HG03342 (cell line): ENCODE measurements at regions not wholly inside any gene's neighbourhood (a gene's known extent, or its start where the extent isn't known, plus 50 kb on each side); places are given as distances from the start of the nearest gene placed in this dataset.

Experiments used
- ATAC-seq: cut with Tn5 transposase; IDR thresholded peaks from one replicate; pipeline ENCODE4 v1.9.1; 2021; ENCODE audit warnings: mild to moderate bottlenecking, moderate library complexity; ENCODE audit not compliant: unreplicated experiment

- ATAC-seq, result peak; percentile 46
These were observed 187.4 kb upstream of the NAV2 start for GRCh38 chr11:19525276-19525675.

GRCh38 chr11:19524171-19524671 lies 188.4 kb upstream of the NAV2 start:
- ATAC-seq, result no peak

- ATAC-seq, result no peak
These were observed 192.0 kb upstream of the NAV2 start for GRCh38 chr11:19520681-19521080.

- ATAC-seq, result no peak
These were observed 192.6 kb upstream of the NAV2 start for GRCh38 chr11:19519912-19520641.

- ATAC-seq, result no peak
These were observed 193.3 kb upstream of the NAV2 start for GRCh38 chr11:19519353-19519752.

GRCh38 chr11:19513253-19513652 lies 199.4 kb upstream of the NAV2 start:
- ATAC-seq, result no peak

- no peak for ATAC-seq
These were observed 200.0 kb upstream of the NAV2 start for GRCh38 chr11:19512618-19513017.

- ATAC-seq, result no peak
These were observed 201.0 kb upstream of the NAV2 start for GRCh38 chr11:19511413-19512183.

- ATAC-seq, result no peak
These were observed 201.6 kb upstream of the NAV2 start for GRCh38 chr11:19511066-19511412.

GRCh38 chr11:19510468-19510867 lies 202.2 kb upstream of the NAV2 start:
- ATAC-seq, result no peak

- no peak for ATAC-seq
These were observed 203.4 kb upstream of the NAV2 start for GRCh38 chr11:19509215-19509614.

- ATAC-seq, result no peak
These were observed 204.5 kb upstream of the NAV2 start for GRCh38 chr11:19508165-19508564.

- no peak for ATAC-seq
These were observed 205.7 kb upstream of the NAV2 start for GRCh38 chr11:19506816-19507486.

- ATAC-seq, result no peak
These were observed 209.9 kb upstream of the NAV2 start for GRCh38 chr11:19502691-19503253.

- ATAC-seq, result no peak
These were observed 211.0 kb upstream of the NAV2 start for GRCh38 chr11:19501631-19502030.

- ATAC-seq, result no peak
These were observed 212.6 kb upstream of the NAV2 start for GRCh38 chr11:19499999-19500398.

GRCh38 chr11:19499026-19499669 lies 213.5 kb upstream of the NAV2 start:
- no peak for ATAC-seq

GRCh38 chr11:19493446-19494213 lies 219.0 kb upstream of the NAV2 start:
- ATAC-seq, result no peak

GRCh38 chr11:19482319-19483100 lies 230.1 kb upstream of the NAV2 start:
- no peak for ATAC-seq
